Parathyroid adenoma (tissue), 2 donors: ENCODE measurements at regions not wholly inside any gene's neighbourhood (a gene's known extent, or its start where the extent isn't known, plus 50 kb on each side); places are given as distances from the start of the nearest gene placed in this dataset.

ENCODE experiments used
- H2AFZ ChIP-seq: fragments of 300-600 bp; sonication (generic); one replicate; pipeline ENCODE4 v1.7.0; 2017; ENCODE audit warnings: antibody characterized with exemption, mild to moderate bottlenecking
- H3K27ac ChIP-seq: fragments of 300-600 bp; sonication (generic); one replicate; pipeline ENCODE4 v1.7.0; 2017
- H3K27me3 ChIP-seq: fragments of 300-600 bp; sonication (generic); one replicate; pipeline ENCODE4 v1.7.0; 2017; ENCODE audit warnings: low read length; ENCODE audit not compliant: control insufficient read depth, insufficient read depth
- H3K36me3 ChIP-seq: fragments of 300-600 bp; sonication (generic); one replicate; pipeline ENCODE4 v1.7.0; 2017; ENCODE audit warnings: low read length; ENCODE audit not compliant: control insufficient read depth, insufficient read depth
- H3K4me1 ChIP-seq: fragments of 300-600 bp; sonication (generic); one replicate; pipeline ENCODE4 v1.7.0; 2017; ENCODE audit warnings: control low read depth
- H3K4me2 ChIP-seq: fragments of 300-600 bp; sonication (generic); one replicate; pipeline ENCODE4 v1.7.0; 2017; ENCODE audit warnings: low read length
- H3K4me3 ChIP-seq: fragments of 300-600 bp; sonication (generic); one replicate; pipeline ENCODE4 v1.7.0; 2017; ENCODE audit warnings: low read depth, low read length
- H3K79me2 ChIP-seq: fragments of 300-600 bp; sonication (generic); one replicate; pipeline ENCODE4 v1.7.0; 2017; ENCODE audit warnings: control low read depth
- H3K9ac ChIP-seq: fragments of 300-600 bp; sonication (generic); one replicate; pipeline ENCODE4 v1.7.0; 2017; ENCODE audit warnings: mild to moderate bottlenecking
- H3K9me3 ChIP-seq: fragments of 300-600 bp; sonication (generic); one replicate; pipeline ENCODE4 v1.7.0; 2017; ENCODE audit warnings: low read length; ENCODE audit not compliant: control insufficient read depth
- CTCF ChIP-seq: fragments of 300-600 bp; sonication (generic); IDR thresholded peaks from one replicate; pipeline ENCODE4 v1.7.0; 2017; ENCODE audit warnings: antibody characterized with exemption, mild to moderate bottlenecking
- donor health status: primary hyperparathyroidism.

DNA sequence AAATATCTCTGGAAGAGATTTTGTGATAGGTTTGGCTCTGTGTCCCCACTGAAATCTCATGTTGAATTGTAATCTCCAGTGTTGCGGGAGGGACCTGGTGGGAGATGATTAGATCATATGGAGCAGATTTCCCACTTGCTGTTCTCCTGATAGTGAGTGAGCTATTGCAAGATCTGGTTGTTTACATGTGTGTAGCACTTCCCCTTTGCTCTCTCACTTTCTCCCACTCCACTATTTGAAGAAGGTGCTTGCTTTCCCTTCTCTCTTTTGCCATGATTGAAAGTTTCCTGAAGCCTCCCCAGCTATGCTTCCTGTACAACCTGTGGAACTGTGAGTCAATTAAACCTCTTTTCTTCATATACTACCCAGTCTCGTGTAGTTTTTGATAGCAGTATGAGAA lies 97.0 kb upstream of the FN1 start:
- no peak overlapping the region for H3K27ac ChIP-seq
- H3K36me3 ChIP-seq: no peaks in the 10 kb centered on the region
- H3K79me2 ChIP-seq: no peaks in the 10 kb centered on the region
- H3K4me3 ChIP-seq: no peak overlapping the region
- no peak for TF ChIP-seq CTCF
- no peaks in the 10 kb centered on the region for H3K27me3 ChIP-seq
- H3K9me3 ChIP-seq: no peaks in the 10 kb centered on the region
- H3K9ac ChIP-seq: no peak overlapping the region
- no peaks in the 10 kb centered on the region for H3K4me1 ChIP-seq
- no peak overlapping the region for H2AFZ ChIP-seq
- H3K4me2 ChIP-seq: no peak overlapping the region

DNA sequence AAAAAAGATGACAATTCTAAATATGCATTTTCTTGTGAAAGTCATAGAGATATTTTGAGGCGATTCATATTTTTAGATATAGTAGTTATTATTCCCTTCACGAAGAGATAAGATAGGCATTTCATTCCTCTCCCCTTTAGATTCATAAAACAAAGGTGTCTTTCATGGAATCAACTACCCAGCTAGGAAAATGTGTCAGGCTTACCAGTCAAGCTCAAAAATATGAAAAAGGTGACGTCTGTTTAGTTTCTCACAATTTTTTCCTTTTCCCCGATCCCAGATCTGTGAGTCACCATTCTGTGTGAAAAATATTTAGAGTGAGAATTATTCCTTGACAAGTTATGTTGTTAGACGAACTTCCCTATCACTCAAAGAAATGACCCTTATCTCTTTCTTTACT lies 95.4 kb upstream of the FN1 start:
- no peaks in the 10 kb centered on the region for H3K4me1 ChIP-seq

GRCh38 chr2:215530191-215530968 lies 94.5 kb upstream of the FN1 start:
- Histone ChIP-seq H3K79me2 (no peaks in the 10 kb centered on the region), H3K27ac (no peak overlapping the region), H3K27me3 (no peaks in the 10 kb centered on the region), H3K9ac (no peak overlapping the region), H3K4me2 (no peak overlapping the region), H3K36me3 (no peaks in the 10 kb centered on the region), H3K4me3 (no peak overlapping the region), H2AFZ (no peak overlapping the region), H3K9me3 (no peaks in the 10 kb centered on the region), H3K4me1 (no peaks in the 10 kb centered on the region)
- TF ChIP-seq CTCF: no peak

More for the DNA sequence above, 95.4 kb upstream of the FN1 start:
- H3K79me2 ChIP-seq: no peaks in the 10 kb centered on the region
- H3K36me3 ChIP-seq: no peaks in the 10 kb centered on the region
- H3K9ac ChIP-seq: no peak overlapping the region
- H3K9me3 ChIP-seq: no peaks in the 10 kb centered on the region
- no peak overlapping the region for H3K4me3 ChIP-seq
- TF ChIP-seq CTCF: no peak
- no peaks in the 10 kb centered on the region for H3K27me3 ChIP-seq
- H3K27ac ChIP-seq: no peak overlapping the region
- H3K4me2 ChIP-seq: no peak overlapping the region
- H2AFZ ChIP-seq: no peak overlapping the region

- Histone ChIP-seq H3K4me3 (no peak overlapping the region), H3K9ac (no peak overlapping the region), H3K9me3 (no peaks in the 10 kb centered on the region), H3K27me3 (no peaks in the 10 kb centered on the region), H3K4me2 (no peak overlapping the region), H3K36me3 (no peaks in the 10 kb centered on the region), H3K27ac (no peak overlapping the region), H3K79me2 (no peaks in the 10 kb centered on the region), H3K4me1 (no peaks in the 10 kb centered on the region), H2AFZ (no peak overlapping the region)
- TF ChIP-seq CTCF: no peak
Measured at GRCh38 chr2:215529271-215529670, 93.4 kb upstream of the FN1 start.

DNA sequence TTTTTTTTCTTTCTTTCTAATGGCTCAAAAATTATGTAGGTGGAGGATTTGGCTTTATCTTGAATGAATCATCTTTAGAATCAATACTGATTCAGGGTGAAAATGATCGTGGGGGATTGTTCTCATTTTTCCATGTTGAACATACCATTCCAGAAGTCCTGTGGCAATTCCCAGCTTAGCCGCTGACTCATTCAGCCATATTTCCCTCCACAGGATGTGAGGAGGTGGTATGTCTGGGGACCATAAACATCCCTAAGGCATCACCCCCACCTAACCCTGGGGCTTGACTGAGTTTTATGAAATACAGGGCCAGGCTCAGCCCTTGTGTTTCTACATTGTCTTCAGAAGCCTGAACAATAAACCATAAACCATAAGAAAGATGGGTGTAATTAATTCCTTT lies 92.7 kb upstream of the FN1 start:
- H3K27me3 ChIP-seq: no peaks in the 10 kb centered on the region
- H3K4me2 ChIP-seq: no peak overlapping the region
- no peaks in the 10 kb centered on the region for H3K36me3 ChIP-seq
- no peak overlapping the region for H3K27ac ChIP-seq
- no peak for TF ChIP-seq CTCF
- no peak overlapping the region for H3K9ac ChIP-seq
- no peaks in the 10 kb centered on the region for H3K4me1 ChIP-seq
- H3K4me3 ChIP-seq: no peak overlapping the region
- H3K79me2 ChIP-seq: no peaks in the 10 kb centered on the region
- no peaks in the 10 kb centered on the region for H3K9me3 ChIP-seq
- H2AFZ ChIP-seq: no peak overlapping the region
